Activated CD8-positive, alpha-beta memory T cell treated with anti-CD3 and anti-CD28 coated beads for 48 hours (primary cell): ENCODE measurements at regions not wholly inside any gene's neighbourhood (a gene's known extent, or its start where the extent isn't known, plus 50 kb on each side); places are given as distances from the start of the nearest gene placed in this dataset.
"Not testable (repeated sequence)": the region's sequence is repeated elsewhere in the genome, so short reads cannot be mapped to it uniquely, and the experiment has no call there.

ENCODE experiments used
- DNase-seq, 3 experiments: peaks; one replicate each; pipeline ENCODE4 v3.0.0-alpha.2; 2020; ENCODE audit warnings: low read depth in 2 of 3, low spot score in 2 of 3

- peak in 1 of 3 experiments; percentile 9 for DNase-seq
Observed at GRCh38 chr1:169049258-169049938, 57.1 kb upstream of the ATP1B1 start.

- no peak for DNase-seq
Observed at GRCh38 chr1:169051171-169051570, 55.3 kb upstream of the ATP1B1 start.

GRCh38 chr1:169052171-169052570, 54.3 kb upstream of the ATP1B1 start:
- DNase-seq, result not testable (repeated sequence)

DNA sequence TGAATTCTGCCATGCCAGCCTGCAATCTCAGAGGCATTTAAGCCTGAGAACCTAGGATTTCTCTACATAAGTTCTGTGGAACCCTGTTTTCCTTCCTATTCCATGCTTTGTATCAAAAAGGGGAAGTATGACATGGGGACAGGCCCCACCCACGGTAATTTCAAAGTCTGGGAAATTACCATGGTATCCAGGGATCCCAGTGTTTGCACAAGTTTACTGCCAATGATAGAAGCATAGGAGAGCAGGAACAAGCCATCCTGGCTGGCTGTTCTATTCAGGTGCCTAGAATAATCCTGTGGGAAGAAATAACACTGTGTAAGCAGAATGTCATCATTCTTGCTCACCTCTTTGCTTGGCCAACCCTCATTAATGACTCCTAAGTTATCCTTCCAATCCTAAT, 53.8 kb upstream of the ATP1B1 start:
- no peak for DNase-seq

- no peak for DNase-seq
Observed at GRCh38 chr1:169053196-169053595, 53.3 kb upstream of the ATP1B1 start.
